NB4 (cell line): ENCODE measurements at regions not wholly inside any gene's neighbourhood (a gene's known extent, or its start where the extent isn't known, plus 50 kb on each side); places are given as distances from the start of the nearest gene placed in this dataset.

Experiments used
- POLR2A ChIP-seq: IDR thresholded peaks from 2 replicates; pipeline ENCODE4 v1.6.1; 2011; ENCODE audit warnings: mild to moderate bottlenecking; ENCODE audit not compliant: insufficient read length; ENCODE audit errors: extremely low read depth
- TF ChIP-seq, protein P1 (sequence below): IDR thresholded peaks from one replicate; pipeline ENCODE4 v1.5.1; 2012; ENCODE audit warnings: low read depth, low read length
- TF ChIP-seq, protein P2 (sequence below): IDR thresholded peaks from 2 replicates; pipeline ENCODE4 v1.6.1; 2011; ENCODE audit warnings: low read depth, low read length

DNA sequence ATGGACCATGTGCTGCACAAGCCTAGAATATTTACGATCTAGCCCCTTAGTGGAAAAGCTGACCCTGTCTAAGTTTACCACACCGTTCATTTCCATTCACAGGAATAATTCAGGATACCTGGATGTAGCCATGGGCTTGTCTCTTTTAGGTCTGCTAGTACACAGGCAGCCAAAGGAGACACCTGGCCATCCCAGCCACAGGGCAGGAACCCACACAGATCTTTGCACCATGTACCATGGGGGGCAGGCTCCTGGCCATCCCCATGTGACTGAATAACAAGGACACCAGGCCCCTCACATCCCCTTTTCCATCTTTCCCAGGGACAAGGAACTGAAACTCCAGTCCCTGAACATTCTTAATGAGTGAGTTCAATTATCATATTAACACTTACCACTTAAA lies 467.3 kb upstream of the MYT1L start:
- TF ChIP-seq POLR2A: no peak
- TF ChIP-seq, protein P1, sequence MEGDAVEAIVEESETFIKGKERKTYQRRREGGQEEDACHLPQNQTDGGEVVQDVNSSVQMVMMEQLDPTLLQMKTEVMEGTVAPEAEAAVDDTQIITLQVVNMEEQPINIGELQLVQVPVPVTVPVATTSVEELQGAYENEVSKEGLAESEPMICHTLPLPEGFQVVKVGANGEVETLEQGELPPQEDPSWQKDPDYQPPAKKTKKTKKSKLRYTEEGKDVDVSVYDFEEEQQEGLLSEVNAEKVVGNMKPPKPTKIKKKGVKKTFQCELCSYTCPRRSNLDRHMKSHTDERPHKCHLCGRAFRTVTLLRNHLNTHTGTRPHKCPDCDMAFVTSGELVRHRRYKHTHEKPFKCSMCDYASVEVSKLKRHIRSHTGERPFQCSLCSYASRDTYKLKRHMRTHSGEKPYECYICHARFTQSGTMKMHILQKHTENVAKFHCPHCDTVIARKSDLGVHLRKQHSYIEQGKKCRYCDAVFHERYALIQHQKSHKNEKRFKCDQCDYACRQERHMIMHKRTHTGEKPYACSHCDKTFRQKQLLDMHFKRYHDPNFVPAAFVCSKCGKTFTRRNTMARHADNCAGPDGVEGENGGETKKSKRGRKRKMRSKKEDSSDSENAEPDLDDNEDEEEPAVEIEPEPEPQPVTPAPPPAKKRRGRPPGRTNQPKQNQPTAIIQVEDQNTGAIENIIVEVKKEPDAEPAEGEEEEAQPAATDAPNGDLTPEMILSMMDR: no peak
- TF ChIP-seq, protein P2, sequence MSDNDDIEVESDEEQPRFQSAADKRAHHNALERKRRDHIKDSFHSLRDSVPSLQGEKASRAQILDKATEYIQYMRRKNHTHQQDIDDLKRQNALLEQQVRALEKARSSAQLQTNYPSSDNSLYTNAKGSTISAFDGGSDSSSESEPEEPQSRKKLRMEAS: no peak
